Kidney (tissue), 13 donors: ENCODE measurements at regions not wholly inside any gene's neighbourhood (a gene's known extent, or its start where the extent isn't known, plus 50 kb on each side); places are given as distances from the start of the nearest gene placed in this dataset.

Experiments
- DNase-seq, 5 donors: peaks; one replicate each; pipeline ENCODE4 v3.0.0-alpha.2; 2013 to 2020
- FAIRE-seq: peaks from 2 replicates; lab custom pipeline; 2012; peaks lifted over from hg19 to GRCh38; lab: Jason Lieb, UNC
- H3K27ac ChIP-seq, 2 donors: one replicate each; pipeline ENCODE4 v1.7.0; 2013; ENCODE audit warnings: low read depth in 2 of 2, low read length in 2 of 2, inconsistent platforms in 1 of 2
- H3K27me3 ChIP-seq: one replicate; pipeline ENCODE4 v1.7.1; 2013; ENCODE audit warnings: low read length, inconsistent platforms; ENCODE audit not compliant: control insufficient read depth, insufficient read depth
- H3K36me3 ChIP-seq, 3 donors: one replicate each; pipeline versions ENCODE4 v1.7.0 to v1.7.1; 2013; ENCODE audit warnings: low read length in 3 of 3, control low read depth in 1 of 3, inconsistent platforms in 1 of 3; ENCODE audit not compliant: insufficient read depth in 3 of 3, control insufficient read depth in 2 of 3
- H3K4me1 ChIP-seq, 3 donors: one replicate each; pipeline versions ENCODE4 v1.7.0 to v1.7.1; 2013; ENCODE audit warnings: low read length in 3 of 3, inconsistent platforms in 1 of 3, low read depth in 1 of 3; ENCODE audit not compliant: control insufficient read depth in 2 of 3, insufficient read depth in 2 of 3
- H3K4me3 ChIP-seq, 3 donors: one replicate each; pipeline versions ENCODE4 v1.7.0 to v1.8.1; 2013; ENCODE audit warnings: low read length in 3 of 3, control low read depth in 1 of 3, inconsistent platforms in 1 of 3
- H3K9ac ChIP-seq, 3 donors: one replicate each; pipeline versions ENCODE4 v1.7.0 to v1.7.1; 2013; ENCODE audit warnings: low read length in 3 of 3, control low read depth in 1 of 3, inconsistent platforms in 1 of 3
- H3K9me3 ChIP-seq, 3 donors: one replicate each; pipeline versions ENCODE4 v1.7.0 to v1.7.1; 2013; ENCODE audit warnings: low read length in 3 of 3, control low read depth in 1 of 3, inconsistent platforms in 1 of 3; ENCODE audit not compliant: control insufficient read depth in 2 of 3, insufficient read depth in 1 of 3
- CTCF ChIP-seq: IDR thresholded peaks from 3 replicates; pipeline ENCODE4 v1.5.1; 2012; ENCODE audit warnings: mild to moderate bottlenecking, moderate library complexity, borderline replicate concordance; ENCODE audit not compliant: insufficient read depth; ENCODE audit errors: extremely low read depth
- intact Hi-C: fragments of 100-400 bp; cut with DNase I; formaldehyde crosslinking; loops from one replicate; pipeline ENCODE4 v1.11.1; 2022
- donor health status: control.
- donor health status: control.
- donor health status: control.
- donor health status: control.
- donor health status: control.
- donor health status: DM: yes; HTN: yes; CAD: no.
- donor health status: Normal renal cell carcinoma (clear cell type).

- Histone ChIP-seq H3K4me3 (no peak overlapping the region), H3K27ac (no peak overlapping the region), H3K36me3 (no peaks in the 10 kb centered on the region), H3K27me3 (no peaks in the 10 kb centered on the region), H3K9ac (no peak overlapping the region), H3K4me1 (peaks cover 0 to 7% (median 6%) of the 10 kb centered on the region in 3 donors), H3K9me3 (no peaks in the 10 kb centered on the region)
- FAIRE-seq (no peak), DNase-seq (no peak)
- no peak for TF ChIP-seq CTCF
- intact Hi-C loops = no loop called here
These were observed 179.5 kb downstream of the SOX4 start for GRCh38 chr6:21772884-21773575.

- Histone ChIP-seq H3K27ac (no peak overlapping the region), H3K4me3 (no peak overlapping the region), H3K9ac (no peak overlapping the region), H3K27me3 (no peaks in the 10 kb centered on the region), H3K36me3 (no peaks in the 10 kb centered on the region), H3K4me1 (peaks cover 0 to 7% (median 6%) of the 10 kb centered on the region in 3 donors), H3K9me3 (no peaks in the 10 kb centered on the region)
- FAIRE-seq (no peak), DNase-seq (no peak)
- TF ChIP-seq CTCF = no peak
- intact Hi-C loops = no loop called here
These were observed 180.0 kb downstream of the SOX4 start for GRCh38 chr6:21773576-21773968.

GRCh38 chr6:21777846-21778245 is 184.3 kb downstream of the SOX4 start:
- Histone ChIP-seq H3K9ac (no peak overlapping the region), H3K27ac (no peak overlapping the region), H3K36me3 (no peaks in the 10 kb centered on the region), H3K4me3 (no peak overlapping the region), H3K27me3 (no peaks in the 10 kb centered on the region), H3K9me3 (no peaks in the 10 kb centered on the region), H3K4me1 (peaks cover 0 to 3% (median 0%) of the 10 kb centered on the region in 3 donors)
- intact Hi-C loops = no loop called here
- DNase-seq = no peak
- TF ChIP-seq CTCF = no peak
- no peak for FAIRE-seq
